Erythroblast (primary cell): ENCODE measurements at regions not wholly inside any gene's neighbourhood (a gene's known extent, or its start where the extent isn't known, plus 50 kb on each side); places are given as distances from the start of the nearest gene placed in this dataset.

Experiments used
- DNase-seq, 2 experiments: peaks; one replicate each; lab custom pipeline; 2025; lab: John Stamatoyannopoulos, UW
- GATA1 ChIP-seq: IDR thresholded peaks from 2 replicates; pipeline ENCODE4 v1.6.1; 2011; ENCODE audit warnings: low read depth, mild to moderate bottlenecking, control low read depth, low read length, moderate library complexity
- POLR2A ChIP-seq: IDR thresholded peaks from 2 replicates; pipeline ENCODE4 v1.6.1; 2011; ENCODE audit warnings: mild to moderate bottlenecking, low read length

GRCh38 chr22:48085901-48086645 lies 1323.6 kb downstream of the TBC1D22A start:
- DNase-seq: no peak
- TF ChIP-seq POLR2A: no peak
- no peak for TF ChIP-seq GATA1

GRCh38 chr22:48084729-48085050 lies 1322.2 kb downstream of the TBC1D22A start:
- no peak for TF ChIP-seq POLR2A
- no peak for TF ChIP-seq GATA1
- DNase-seq: no peak

GRCh38 chr22:48084041-48084728 lies 1321.7 kb downstream of the TBC1D22A start:
- TF ChIP-seq POLR2A (no peak), GATA1 (no peak)
- no peak for DNase-seq

- TF ChIP-seq GATA1: no peak
- no peak for TF ChIP-seq POLR2A
- no peak for DNase-seq
Observed at GRCh38 chr22:48083502-48083901, 1321.1 kb downstream of the TBC1D22A start.

GRCh38 chr22:48082284-48082683 lies 1319.8 kb downstream of the TBC1D22A start:
- no peak for TF ChIP-seq GATA1
- TF ChIP-seq POLR2A: no peak
- no peak for DNase-seq

GRCh38 chr22:48081281-48081680 lies 1318.8 kb downstream of the TBC1D22A start:
- DNase-seq: no peak
- no peak for TF ChIP-seq GATA1
- TF ChIP-seq POLR2A: no peak

GRCh38 chr22:48080316-48081165 lies 1318.1 kb downstream of the TBC1D22A start:
- DNase-seq: no peak
- TF ChIP-seq GATA1 (no peak), POLR2A (no peak)

GRCh38 chr22:48079505-48080290 lies 1317.2 kb downstream of the TBC1D22A start:
- DNase-seq: no peak
- TF ChIP-seq POLR2A (no peak), GATA1 (no peak)

- DNase-seq: no peak
- TF ChIP-seq GATA1: no peak
- no peak for TF ChIP-seq POLR2A
Observed at GRCh38 chr22:48078825-48079224, 1316.4 kb downstream of the TBC1D22A start.

GRCh38 chr22:48077699-48078098 lies 1315.2 kb downstream of the TBC1D22A start:
- TF ChIP-seq POLR2A: no peak
- no peak for TF ChIP-seq GATA1
- DNase-seq: no peak

- no peak for DNase-seq
- TF ChIP-seq POLR2A (no peak), GATA1 (no peak)
Observed at GRCh38 chr22:48076008-48076407, 1313.6 kb downstream of the TBC1D22A start.

GRCh38 chr22:48075604-48076003 lies 1313.2 kb downstream of the TBC1D22A start:
- TF ChIP-seq POLR2A (no peak), GATA1 (no peak)
- DNase-seq: no peak

GRCh38 chr22:48072777-48073176 lies 1310.3 kb downstream of the TBC1D22A start:
- DNase-seq: no peak
- TF ChIP-seq POLR2A: no peak

- TF ChIP-seq GATA1 (no peak), POLR2A (no peak)
Observed at GRCh38 chr22:48071828-48072227, 1309.4 kb downstream of the TBC1D22A start.

More at GRCh38 chr22:48071828-48072227, 1309.4 kb downstream of the TBC1D22A start:
- no peak for DNase-seq
